ENCODE measurements at regions not wholly inside any gene's neighbourhood (a gene's known extent, or its start where the extent isn't known, plus 50 kb on each side); places are given as distances from the start of the nearest gene placed in this dataset.

- TF ChIP-seq CTCF (IDR thresholded peaks at IDR 0.05; ENCODE audit: insufficient read depth, low read length, severe bottlenecking) = no peak
- Histone ChIP-seq H3K4me3 (ENCODE audit: low read depth, low read length) (no peak overlapping the region), H3K27me3 (ENCODE audit: control insufficient read depth, insufficient read depth, low read length) (no peaks in the 10 kb centered on the region), H3K36me3 (ENCODE audit: control insufficient read depth, insufficient read depth, low read length) (no peaks in the 10 kb centered on the region)
- FAIRE-seq (no peak), DNase-seq (ENCODE audit: low read depth) (peak; percentile 51)
Measured at GRCh38 chr6:132199343-132199742, 201.9 kb downstream of the MOXD1 start.

- FAIRE-seq = no peak
- TF ChIP-seq CTCF (IDR thresholded peaks at IDR 0.05; ENCODE audit: insufficient read depth, low read length, severe bottlenecking) = no peak
- DNase-seq (ENCODE audit: low read depth) = no peak
- H3K4me3 ChIP-seq (ENCODE audit: low read depth, low read length) = no peak overlapping the region
- no peaks in the 10 kb centered on the region for H3K36me3 ChIP-seq (ENCODE audit: control insufficient read depth, insufficient read depth, low read length)
- H3K27me3 ChIP-seq (ENCODE audit: control insufficient read depth, insufficient read depth, low read length) = no peaks in the 10 kb centered on the region
Measured at GRCh38 chr6:132198896-132199295, 202.4 kb downstream of the MOXD1 start.

- no peak for TF ChIP-seq CTCF (IDR thresholded peaks at IDR 0.05; ENCODE audit: insufficient read depth, low read length, severe bottlenecking)
- H3K4me3 ChIP-seq (ENCODE audit: low read depth, low read length) = no peak overlapping the region
- H3K27me3 ChIP-seq (ENCODE audit: control insufficient read depth, insufficient read depth, low read length) = no peaks in the 10 kb centered on the region
- H3K36me3 ChIP-seq (ENCODE audit: control insufficient read depth, insufficient read depth, low read length) = no peaks in the 10 kb centered on the region
- DNase-seq (ENCODE audit: low read depth) (no peak), FAIRE-seq (no peak)
Measured at GRCh38 chr6:132198040-132198439, 203.2 kb downstream of the MOXD1 start.

- no peak for FAIRE-seq
- DNase-seq (ENCODE audit: low read depth) = no peak
- Histone ChIP-seq H3K4me3 (ENCODE audit: low read depth, low read length) (no peak overlapping the region), H3K36me3 (ENCODE audit: control insufficient read depth, insufficient read depth, low read length) (no peaks in the 10 kb centered on the region), H3K27me3 (ENCODE audit: control insufficient read depth, insufficient read depth, low read length) (no peaks in the 10 kb centered on the region)
- TF ChIP-seq CTCF (IDR thresholded peaks at IDR 0.05; ENCODE audit: insufficient read depth, low read length, severe bottlenecking) = no peak
Measured at GRCh38 chr6:132194529-132194928, 206.7 kb downstream of the MOXD1 start.

GRCh38 chr6:132192631-132193030, 208.6 kb downstream of the MOXD1 start:
- Histone ChIP-seq H3K36me3 (ENCODE audit: control insufficient read depth, insufficient read depth, low read length) (no peaks in the 10 kb centered on the region), H3K4me3 (ENCODE audit: low read depth, low read length) (no peak overlapping the region), H3K27me3 (ENCODE audit: control insufficient read depth, insufficient read depth, low read length) (no peaks in the 10 kb centered on the region)
- FAIRE-seq = no peak
- DNase-seq (ENCODE audit: low read depth) = no peak
- TF ChIP-seq CTCF (IDR thresholded peaks at IDR 0.05; ENCODE audit: insufficient read depth, low read length, severe bottlenecking) = no peak

- Histone ChIP-seq H3K36me3 (ENCODE audit: control insufficient read depth, insufficient read depth, low read length) (no peaks in the 10 kb centered on the region), H3K27me3 (ENCODE audit: control insufficient read depth, insufficient read depth, low read length) (no peaks in the 10 kb centered on the region), H3K4me3 (ENCODE audit: low read depth, low read length) (no peak overlapping the region)
- no peak for TF ChIP-seq CTCF (IDR thresholded peaks at IDR 0.05; ENCODE audit: insufficient read depth, low read length, severe bottlenecking)
- no peak for DNase-seq (ENCODE audit: low read depth)
- no peak for FAIRE-seq
Measured at GRCh38 chr6:132190815-132191175, 210.5 kb downstream of the MOXD1 start.

All from bronchial epithelial cell (primary cell).